PC-3 (cell line): ENCODE measurements at regions not wholly inside any gene's neighbourhood (a gene's known extent, or its start where the extent isn't known, plus 50 kb on each side); places are given as distances from the start of the nearest gene placed in this dataset.

ENCODE experiments used
- ATAC-seq: fragments of 200-7000 bp; cut with Tn5 transposase; 2 replicates; pipeline ENCODE4 v1.9.1; 2020; ENCODE audit warnings: mild to moderate bottlenecking, moderate library complexity
- BruUV-seq: library from RNA; stranded (reverse); fragments of 400-500 nt; replicated peaks from 2 replicates; lab custom pipeline; 2021; lab: Mats Ljungman, UMichigan
- CTCF ChIA-PET: fragments of 300-600 bp; sonication (Branson Sonifier 250); formaldehyde crosslinking; loops from one replicate; lab custom pipeline; 2022; ENCODE audit warnings: antibody characterized with exemption; lab: Charles Lee
- POLR2A ChIA-PET: fragments of 300-600 bp; sonication (Branson Sonifier 250); formaldehyde crosslinking; loops from one replicate; lab custom pipeline; 2022; ENCODE audit warnings: antibody characterized with exemption; ENCODE audit not compliant: unreplicated experiment; lab: Charles Lee
- DNase-seq: peaks from one replicate; pipeline ENCODE4 v3.0.0-alpha.2; 2015
- H2AFZ ChIP-seq: fragments of 300-600 bp; sonication (generic); 2 replicates; pipeline ENCODE4 v1.6.0; 2016; ENCODE audit warnings: antibody characterized with exemption, low read length
- H3F3A ChIP-seq: fragments of 300-600 bp; sonication (generic); one replicate; pipeline ENCODE4 v1.6.0; 2017; ENCODE audit warnings: antibody characterized with exemption, low read length, control low read depth, mild to moderate bottlenecking; ENCODE audit not compliant: unreplicated experiment
- H3K27ac ChIP-seq: fragments of 300-600 bp; sonication (generic); 2 replicates; pipeline ENCODE4 v1.5.1; 2016; ENCODE audit warnings: mild to moderate bottlenecking, low read length
- H3K27me3 ChIP-seq: fragments of 300-600 bp; sonication (generic); 2 replicates; pipeline ENCODE4 v1.6.1; 2016; ENCODE audit warnings: low read length, mixed read lengths
- H3K36me3 ChIP-seq: fragments of 300-600 bp; sonication (generic); 2 replicates; pipeline ENCODE4 v1.6.1; 2016; ENCODE audit warnings: low read depth, mixed run types, low read length, mixed read lengths
- H3K4me1 ChIP-seq: fragments of 300-600 bp; sonication (generic); 2 replicates; pipeline ENCODE4 v1.5.1; 2016; ENCODE audit warnings: low read length; ENCODE audit not compliant: insufficient read depth
- H3K4me2 ChIP-seq: fragments of 300-600 bp; sonication (generic); 2 replicates; pipeline ENCODE4 v1.6.0; 2016; ENCODE audit warnings: low read length
- H3K4me3 ChIP-seq: fragments of 300-600 bp; sonication (generic); 2 replicates; pipeline ENCODE4 v1.5.1; 2016; ENCODE audit warnings: mild to moderate bottlenecking, low read length, mixed read lengths
- H3K79me2 ChIP-seq: fragments of 300-600 bp; sonication (generic); 2 replicates; pipeline ENCODE4 v1.6.1; 2017; ENCODE audit warnings: low read length, mixed read lengths
- H3K9ac ChIP-seq: fragments of 300-600 bp; sonication (generic); 2 replicates; pipeline ENCODE4 v1.6.0; 2016; ENCODE audit warnings: mild to moderate bottlenecking, low read length
- H3K9me2 ChIP-seq: fragments of 300-600 bp; sonication (generic); replicated peaks from 2 replicates; pipeline ENCODE4 v1.6.1; 2016; ENCODE audit warnings: mixed run types, low read length, mixed read lengths
- H3K9me3 ChIP-seq: fragments of 300-600 bp; sonication (generic); 2 replicates; pipeline ENCODE4 v1.6.1; 2016; ENCODE audit warnings: low read length, mixed read lengths
- H4K20me1 ChIP-seq: fragments of 300-600 bp; sonication (generic); 2 replicates; pipeline ENCODE4 v1.6.1; 2016; ENCODE audit warnings: low read length, mixed read lengths
- EZH2 ChIP-seq: fragments of 300-600 bp; sonication (generic); IDR thresholded peaks from one replicate; pipeline ENCODE4 v1.6.1; 2017; ENCODE audit warnings: antibody characterized with exemption, mild to moderate bottlenecking, low read length; ENCODE audit not compliant: unreplicated experiment
- EZH2phosphoT487 ChIP-seq: fragments of 300-600 bp; sonication (generic); IDR thresholded peaks from 2 replicates; pipeline ENCODE4 v1.6.1; 2018; ENCODE audit warnings: mild to moderate bottlenecking, antibody characterized with exemption, low read length, borderline replicate concordance
- intact Hi-C: fragments of 100-400 bp; cut with micrococcal nuclease; formaldehyde crosslinking; loops from 2 replicates; pipeline ENCODE4 v1.9.0; 2023
- TF ChIP-seq, protein P1 (sequence below): fragments of 300-600 bp; sonication (generic); conservative IDR thresholded peaks from 2 replicates; pipeline ENCODE4 v1.5.1; 2017; ENCODE audit warnings: antibody characterized with exemption, low read depth, mild to moderate bottlenecking, low read length

DNA sequence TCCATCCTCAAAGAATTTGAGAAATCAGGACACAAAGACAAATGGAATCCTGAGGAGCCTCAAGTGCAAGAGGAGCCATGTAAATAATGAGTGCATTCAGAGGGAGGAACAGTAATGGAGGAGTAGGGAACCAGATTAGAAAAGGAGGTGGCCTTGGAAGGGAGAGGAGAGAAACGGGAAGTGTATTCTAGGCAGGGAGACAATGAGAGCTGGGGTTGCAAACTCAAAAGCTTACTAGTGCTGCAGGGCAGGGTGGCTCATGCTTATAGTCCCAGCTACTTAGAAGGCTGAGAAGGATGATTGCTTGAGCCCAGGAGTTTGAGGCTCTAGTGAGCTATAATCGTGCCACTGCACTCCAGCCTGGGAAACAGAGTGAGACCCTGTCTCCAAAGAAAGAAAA, 113.2 kb upstream of the LSM6 start:
- CTCF ChIA-PET = no interaction called here

DNA sequence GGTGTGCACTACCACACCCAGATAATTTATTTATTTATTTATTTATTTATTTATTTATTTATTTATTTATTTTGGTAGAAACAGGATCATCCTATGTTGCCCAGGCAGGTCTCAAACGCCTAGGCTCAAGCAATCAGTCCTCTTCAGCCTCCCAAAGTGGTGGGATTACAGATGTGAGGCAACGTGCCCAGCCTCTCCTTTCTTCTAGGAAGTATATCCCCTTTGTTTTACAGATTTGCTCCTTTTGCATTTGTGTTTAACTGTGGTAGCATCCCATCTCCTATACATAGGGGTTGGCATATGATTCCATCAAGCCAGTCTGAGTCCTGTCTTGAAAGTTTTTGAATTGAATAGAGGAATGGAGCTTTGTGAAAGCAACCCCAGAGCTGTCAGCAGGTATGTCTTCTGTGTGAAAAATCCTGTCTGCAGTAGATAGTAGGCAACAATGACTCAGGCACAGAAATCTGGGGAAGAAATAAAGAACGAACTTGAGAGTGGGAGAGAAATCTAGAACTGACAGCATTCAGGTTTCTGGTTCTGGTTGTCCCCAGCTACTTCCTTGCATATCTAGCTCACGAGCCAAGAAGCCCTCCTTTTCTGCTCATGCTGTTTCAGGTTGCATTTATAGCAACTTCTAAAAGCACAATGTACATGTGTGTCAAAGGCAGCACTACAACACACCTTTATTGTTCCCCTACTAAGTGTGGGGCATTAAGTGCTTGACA, 113.7 kb upstream of the LSM6 start:
- no peak for DNase-seq
- Histone ChIP-seq H3K9me2 (no peaks in the 10 kb centered on the region), H3K79me2 (no peaks in the 10 kb centered on the region), H2AFZ (no peak overlapping the region), H3K4me1 (no peaks in the 10 kb centered on the region), H3K27ac (no peak overlapping the region), H3K9me3 (no peaks in the 10 kb centered on the region), H3K27me3 (peaks cover 37% of the 10 kb centered on the region), H3K4me2 (no peak overlapping the region), H3F3A (no peaks in the 10 kb centered on the region), H3K36me3 (no peaks in the 10 kb centered on the region), H3K4me3 (no peak overlapping the region), H4K20me1 (no peaks in the 10 kb centered on the region), H3K9ac (no peak overlapping the region)
- TF ChIP-seq, protein P1, sequence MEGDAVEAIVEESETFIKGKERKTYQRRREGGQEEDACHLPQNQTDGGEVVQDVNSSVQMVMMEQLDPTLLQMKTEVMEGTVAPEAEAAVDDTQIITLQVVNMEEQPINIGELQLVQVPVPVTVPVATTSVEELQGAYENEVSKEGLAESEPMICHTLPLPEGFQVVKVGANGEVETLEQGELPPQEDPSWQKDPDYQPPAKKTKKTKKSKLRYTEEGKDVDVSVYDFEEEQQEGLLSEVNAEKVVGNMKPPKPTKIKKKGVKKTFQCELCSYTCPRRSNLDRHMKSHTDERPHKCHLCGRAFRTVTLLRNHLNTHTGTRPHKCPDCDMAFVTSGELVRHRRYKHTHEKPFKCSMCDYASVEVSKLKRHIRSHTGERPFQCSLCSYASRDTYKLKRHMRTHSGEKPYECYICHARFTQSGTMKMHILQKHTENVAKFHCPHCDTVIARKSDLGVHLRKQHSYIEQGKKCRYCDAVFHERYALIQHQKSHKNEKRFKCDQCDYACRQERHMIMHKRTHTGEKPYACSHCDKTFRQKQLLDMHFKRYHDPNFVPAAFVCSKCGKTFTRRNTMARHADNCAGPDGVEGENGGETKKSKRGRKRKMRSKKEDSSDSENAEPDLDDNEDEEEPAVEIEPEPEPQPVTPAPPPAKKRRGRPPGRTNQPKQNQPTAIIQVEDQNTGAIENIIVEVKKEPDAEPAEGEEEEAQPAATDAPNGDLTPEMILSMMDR = no peak
- TF ChIP-seq EZH2phosphoT487 = no peak
- ChIA-PET CTCF (no interaction called here), POLR2A (no interaction called here)
- intact Hi-C loops = no loop called here
- ATAC-seq = no peak
- BruUV-seq = no TSS peak

More for the DNA sequence above, 113.2 kb upstream of the LSM6 start:
- Histone ChIP-seq H3K27ac (no peak overlapping the region), H2AFZ (no peak overlapping the region), H3K9me2 (no peaks in the 10 kb centered on the region), H3K4me1 (no peaks in the 10 kb centered on the region), H3K27me3 (peaks cover 39% of the 10 kb centered on the region), H3K36me3 (no peaks in the 10 kb centered on the region), H3K79me2 (no peaks in the 10 kb centered on the region), H3K9me3 (no peaks in the 10 kb centered on the region), H3K4me2 (no peak overlapping the region), H4K20me1 (no peaks in the 10 kb centered on the region), H3K4me3 (no peak overlapping the region), H3K9ac (no peak overlapping the region), H3F3A (no peaks in the 10 kb centered on the region)
- TF ChIP-seq EZH2phosphoT487 (no peak), EZH2 (no peak)
- TF ChIP-seq, protein P1 = no peak
- POLR2A ChIA-PET = no interaction called here
- BruUV-seq = no TSS peak
- ATAC-seq (no peak), DNase-seq (no peak)
- intact Hi-C loops = no loop called here

DNA sequence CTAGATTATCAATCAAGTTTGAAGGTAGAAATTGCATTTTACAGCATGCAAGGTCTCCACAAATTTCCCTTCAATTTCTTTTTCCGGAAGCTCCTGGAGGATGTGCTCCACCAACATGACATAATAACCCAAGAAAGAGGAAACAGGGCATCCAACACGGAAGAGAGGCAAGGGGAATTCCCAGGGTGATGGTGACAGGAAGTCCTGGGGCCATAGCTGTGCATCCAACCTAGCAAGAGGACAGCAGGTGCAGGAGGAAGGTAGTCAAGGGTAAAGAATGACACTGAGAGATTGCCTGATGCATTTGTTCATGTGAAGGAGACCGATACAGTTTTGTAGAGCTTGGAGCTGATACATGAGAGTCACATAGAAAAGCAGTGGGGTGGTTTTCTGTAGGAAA, 115.7 kb upstream of the LSM6 start:
- H3K79me2 ChIP-seq = no peaks in the 10 kb centered on the region
- DNase-seq (no peak), ATAC-seq (no peak)
- ChIA-PET CTCF (no interaction called here), POLR2A (no interaction called here)
- H3K27ac ChIP-seq = no peak overlapping the region
- no peaks in the 10 kb centered on the region for H3K4me1 ChIP-seq
- intact Hi-C loops = no loop called here
- H3K4me2 ChIP-seq = no peak overlapping the region
- H3K9me3 ChIP-seq = no peaks in the 10 kb centered on the region
- no peak overlapping the region for H3K4me3 ChIP-seq
- H3K27me3 ChIP-seq = peaks cover 35% of the 10 kb centered on the region; the same call in 1 of the 2 replicates
- H3K9me2 ChIP-seq = no peaks in the 10 kb centered on the region
- H3K9ac ChIP-seq = no peak overlapping the region
- H3K36me3 ChIP-seq = no peaks in the 10 kb centered on the region
- no peaks in the 10 kb centered on the region for H3F3A ChIP-seq
- no peak overlapping the region for H2AFZ ChIP-seq
- no peaks in the 10 kb centered on the region for H4K20me1 ChIP-seq
- BruUV-seq = no TSS peak
- TF ChIP-seq EZH2 = no peak
